Breast epithelium (tissue), 4 donors: ENCODE measurements at regions not wholly inside any gene's neighbourhood (a gene's known extent, or its start where the extent isn't known, plus 50 kb on each side); places are given as distances from the start of the nearest gene placed in this dataset.

ENCODE experiments used
- DNase-seq, 2 donors: peaks; one replicate each; pipeline ENCODE4 v3.0.0-alpha.2; 2019; ENCODE audit warnings: low spot score in 2 of 2
- H3K27ac ChIP-seq, 2 donors: fragments of 200-600 bp; sonication (generic) in 1 of 2; one replicate each; pipeline ENCODE4 v1.5.1; 2016 to 2019; ENCODE audit warnings: mild to moderate bottlenecking in 1 of 2
- H3K27me3 ChIP-seq, 2 donors: fragments of 200-600 bp; sonication (generic) in 1 of 2; one replicate each; pipeline versions ENCODE4 v1.5.1 to v1.6.0; 2017 to 2019; ENCODE audit warnings: control low read depth in 1 of 2, mild to moderate bottlenecking in 1 of 2
- H3K36me3 ChIP-seq: fragments of 200-600 bp; one replicate; pipeline ENCODE4 v1.5.1; 2019
- H3K4me1 ChIP-seq, 2 donors: fragments of 200-600 bp; sonication (generic); one replicate each; pipeline ENCODE4 v1.5.1; 2016 to 2019; ENCODE audit warnings: control low read depth in 1 of 2
- H3K4me3 ChIP-seq, 3 donors: fragments of 200-600 bp; sonication (generic); 1 replicate in 2 of 3; 2 replicates in 1 of 3; pipeline ENCODE4 v1.5.1; 2016 to 2019; ENCODE audit warnings: mild to moderate bottlenecking in 3 of 3, moderate library complexity in 2 of 3
- H3K9me3 ChIP-seq, 2 donors: fragments of 200-600 bp; sonication (generic) in 1 of 2; one replicate each; pipeline ENCODE4 v1.5.1; 2016 to 2019; ENCODE audit warnings: control low read depth in 1 of 2
- POLR2A ChIP-seq: fragments of 450-650 bp; IDR thresholded peaks from one replicate; pipeline ENCODE4 v1.6.1; 2016; ENCODE audit warnings: antibody characterized with exemption, mild to moderate bottlenecking, moderate library complexity
- POLR2AphosphoS5 ChIP-seq, 3 donors: sonication (generic); formaldehyde crosslinking; IDR thresholded peaks; one replicate each; pipeline ENCODE4 v1.6.1; 2017; ENCODE audit warnings: antibody characterized with exemption in 3 of 3
- intact Hi-C: fragments of 100-400 bp; cut with DNase I; formaldehyde crosslinking; loops from one replicate; pipeline ENCODE4 v1.15.1; 2023; ENCODE audit warnings: low total_unique reads
- TF ChIP-seq, protein P1 (sequence below), 3 donors: fragments of 450-650 bp; IDR thresholded peaks; one replicate each; pipeline ENCODE4 v1.5.1; 2016 to 2017; ENCODE audit warnings: antibody characterized with exemption in 3 of 3, mild to moderate bottlenecking in 3 of 3, moderate library complexity in 3 of 3

DNA sequence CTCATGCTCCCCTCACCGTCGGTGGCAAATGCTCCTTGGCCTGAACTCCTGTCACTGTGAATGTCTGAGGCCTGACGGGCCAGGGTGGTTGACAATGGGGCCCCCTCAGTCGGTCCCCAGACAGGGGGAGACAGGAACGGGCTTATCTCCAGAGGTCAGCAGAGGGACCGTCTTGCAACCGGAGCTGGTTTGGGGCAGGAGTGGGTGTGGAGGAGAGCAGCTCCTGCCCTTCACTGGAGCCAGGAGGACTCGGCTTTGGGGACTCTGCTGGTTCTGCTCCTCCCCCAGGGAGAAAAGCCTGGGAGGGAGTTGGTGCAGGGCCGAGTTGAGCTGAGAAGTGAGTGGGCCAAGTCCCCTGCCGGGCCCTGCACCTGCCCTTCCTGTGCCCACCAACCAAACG is 354.4 kb downstream of the BRD1 start:
- Histone ChIP-seq H3K27ac (no peak overlapping the region), H3K27me3 (peaks cover 0 to 51% of the 10 kb centered on the region in 2 donors), H3K4me1 (no peaks in the 10 kb centered on the region), H3K36me3 (no peaks in the 10 kb centered on the region), H3K9me3 (no peaks in the 10 kb centered on the region), H3K4me3 (no peak overlapping the region)
- DNase-seq = no peak
- TF ChIP-seq POLR2AphosphoS5 (IDR thresholded peaks at IDR 0.05) (no peak), POLR2A (no peak)
- TF ChIP-seq, protein P1, sequence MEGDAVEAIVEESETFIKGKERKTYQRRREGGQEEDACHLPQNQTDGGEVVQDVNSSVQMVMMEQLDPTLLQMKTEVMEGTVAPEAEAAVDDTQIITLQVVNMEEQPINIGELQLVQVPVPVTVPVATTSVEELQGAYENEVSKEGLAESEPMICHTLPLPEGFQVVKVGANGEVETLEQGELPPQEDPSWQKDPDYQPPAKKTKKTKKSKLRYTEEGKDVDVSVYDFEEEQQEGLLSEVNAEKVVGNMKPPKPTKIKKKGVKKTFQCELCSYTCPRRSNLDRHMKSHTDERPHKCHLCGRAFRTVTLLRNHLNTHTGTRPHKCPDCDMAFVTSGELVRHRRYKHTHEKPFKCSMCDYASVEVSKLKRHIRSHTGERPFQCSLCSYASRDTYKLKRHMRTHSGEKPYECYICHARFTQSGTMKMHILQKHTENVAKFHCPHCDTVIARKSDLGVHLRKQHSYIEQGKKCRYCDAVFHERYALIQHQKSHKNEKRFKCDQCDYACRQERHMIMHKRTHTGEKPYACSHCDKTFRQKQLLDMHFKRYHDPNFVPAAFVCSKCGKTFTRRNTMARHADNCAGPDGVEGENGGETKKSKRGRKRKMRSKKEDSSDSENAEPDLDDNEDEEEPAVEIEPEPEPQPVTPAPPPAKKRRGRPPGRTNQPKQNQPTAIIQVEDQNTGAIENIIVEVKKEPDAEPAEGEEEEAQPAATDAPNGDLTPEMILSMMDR (IDR thresholded peaks at IDR 0.05) = no peak
- intact Hi-C loops = no loop called here

DNA sequence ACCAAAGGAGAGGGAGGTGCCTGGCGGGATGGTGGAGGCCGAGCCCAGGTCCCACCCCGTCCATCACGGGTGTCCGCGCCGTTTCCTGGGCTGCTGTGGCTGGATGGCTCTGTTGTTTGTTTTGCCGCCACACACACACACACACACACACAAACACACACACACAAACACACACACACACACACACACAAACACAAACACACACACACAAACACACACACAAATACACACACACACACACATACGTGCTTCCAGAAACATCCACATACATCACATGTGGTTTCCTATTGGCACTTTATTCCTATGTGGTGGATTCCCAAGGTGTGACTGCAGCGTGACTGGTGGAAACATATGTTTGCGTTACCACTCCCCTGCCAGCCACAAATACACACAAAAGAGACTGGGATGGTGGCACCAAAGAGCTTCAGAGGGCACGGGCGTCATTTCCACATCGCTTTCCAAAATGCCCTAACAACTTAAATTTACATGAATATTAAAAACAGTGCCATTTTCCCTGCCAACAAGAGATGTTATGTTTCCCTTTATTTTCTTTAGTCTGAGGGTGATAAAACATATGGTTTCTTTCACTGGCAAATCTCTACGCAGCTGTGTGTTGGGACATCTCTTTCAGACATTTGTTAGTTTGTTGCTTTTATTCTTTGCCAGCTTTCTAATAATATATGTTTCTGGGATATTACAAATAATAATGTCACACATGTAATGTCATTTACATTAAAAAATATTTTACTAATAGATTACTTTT is 356.8 kb downstream of the BRD1 start:
- Histone ChIP-seq H3K27me3 (peaks cover 0 to 74% of the 10 kb centered on the region in 2 donors), H3K36me3 (no peaks in the 10 kb centered on the region)

GRCh38 chr22:49469896-49470740 is 357.6 kb downstream of the BRD1 start:
- Histone ChIP-seq H3K36me3 (no peaks in the 10 kb centered on the region), H3K27ac (no peak overlapping the region), H3K27me3 (peaks cover 0 to 76% of the 10 kb centered on the region in 2 donors), H3K4me1 (no peaks in the 10 kb centered on the region), H3K4me3 (no peak overlapping the region), H3K9me3 (no peaks in the 10 kb centered on the region)
- intact Hi-C loops = no loop called here
- no peak for DNase-seq
- no peak for TF ChIP-seq POLR2A
- TF ChIP-seq, protein P1 (IDR thresholded peaks at IDR 0.05) = no peak
- no peak for TF ChIP-seq POLR2AphosphoS5 (IDR thresholded peaks at IDR 0.05)

More for the DNA sequence above, 356.8 kb downstream of the BRD1 start:
- intact Hi-C loops = no loop called here
- Histone ChIP-seq H3K9me3 (no peaks in the 10 kb centered on the region), H3K4me3 (no peak overlapping the region), H3K4me1 (no peaks in the 10 kb centered on the region), H3K27ac (no peak overlapping the region)
- TF ChIP-seq, protein P1 (IDR thresholded peaks at IDR 0.05) = no peak
- TF ChIP-seq POLR2A (no peak), POLR2AphosphoS5 (IDR thresholded peaks at IDR 0.05) (no peak)
- no peak for DNase-seq

DNA sequence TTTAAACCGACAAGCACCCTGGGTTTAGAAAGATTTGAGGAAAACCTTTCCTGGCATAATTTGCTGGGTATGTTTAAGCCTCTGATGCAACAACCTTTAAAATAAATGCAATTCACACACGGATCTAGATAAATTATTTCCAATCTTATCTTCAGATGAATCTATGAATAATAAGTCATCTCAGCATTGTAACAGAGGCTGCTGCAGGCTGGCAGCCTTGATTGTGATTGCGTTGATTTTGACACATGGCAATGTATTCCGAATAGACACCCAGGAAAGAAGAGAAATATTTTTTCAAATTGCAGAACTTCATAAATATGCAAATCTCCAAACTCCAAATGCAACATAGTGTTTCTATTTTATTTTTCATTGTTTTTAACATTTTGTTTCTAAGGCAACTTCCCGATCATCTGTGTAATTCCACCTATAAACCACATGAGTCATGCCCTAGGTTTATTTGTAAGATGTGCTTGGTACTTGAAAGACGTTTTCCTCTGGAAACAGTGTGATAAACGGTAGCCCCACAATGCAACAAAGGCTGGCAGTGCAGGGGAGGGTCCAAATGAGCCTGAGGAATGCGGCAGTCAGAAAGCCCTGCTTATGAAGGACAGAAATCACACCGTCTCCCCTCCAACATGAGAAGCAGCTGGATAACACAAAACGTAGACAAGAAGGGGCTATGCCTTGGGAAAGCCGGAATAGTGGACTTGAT is 359.0 kb downstream of the BRD1 start:
- Histone ChIP-seq H3K9me3 (no peaks in the 10 kb centered on the region), H3K4me1 (no peaks in the 10 kb centered on the region), H3K4me3 (no peak overlapping the region), H3K27ac (no peak overlapping the region), H3K27me3 (peaks cover 0 to 74% of the 10 kb centered on the region in 2 donors), H3K36me3 (no peaks in the 10 kb centered on the region)
- TF ChIP-seq POLR2AphosphoS5 (IDR thresholded peaks at IDR 0.05) = no peak
- TF ChIP-seq, protein P1 (IDR thresholded peaks at IDR 0.05) = no peak
- intact Hi-C loops = no loop called here
- no peak for DNase-seq
